Thoracic aorta (tissue), 2 donors: ENCODE measurements at regions not wholly inside any gene's neighbourhood (a gene's known extent, or its start where the extent isn't known, plus 50 kb on each side); places are given as distances from the start of the nearest gene placed in this dataset.

ENCODE experiments used
- ATAC-seq: fragments of 150-250 bp; one replicate; pipeline ENCODE4 v1.8.0; 2017; ENCODE audit warnings: low read depth; ENCODE audit not compliant: insufficient number of reproducible peaks, low FRiP score
- DNase-seq: peaks from one replicate; pipeline ENCODE4 v3.0.0-alpha.2; 2020; ENCODE audit warnings: low spot score
- H3K27ac ChIP-seq, 2 donors: fragments of 200-600 bp; sonication (generic); 1 replicate in 1 of 2; 2 replicates in 1 of 2; pipeline ENCODE4 v1.5.1; 2016; ENCODE audit warnings: mild to moderate bottlenecking in 2 of 2, moderate library complexity in 2 of 2
- H3K27me3 ChIP-seq: fragments of 200-600 bp; sonication (generic); replicated peaks from 2 replicates; pipeline ENCODE4 v1.6.0; 2016; ENCODE audit warnings: mild to moderate bottlenecking; ENCODE audit not compliant: insufficient read depth
- H3K36me3 ChIP-seq: fragments of 200-600 bp; sonication (generic); one replicate; pipeline ENCODE4 v1.5.1; 2016
- H3K4me1 ChIP-seq, 2 donors: fragments of 200-600 bp; sonication (generic); 1 replicate in 1 of 2; 2 replicates in 1 of 2; pipeline versions ENCODE4 v1.5.1 to v1.6.0; 2016; ENCODE audit warnings: low read depth in 2 of 2, mild to moderate bottlenecking in 1 of 2; ENCODE audit not compliant: control insufficient read depth in 1 of 2
- H3K4me3 ChIP-seq: fragments of 200-600 bp; sonication (generic); 2 replicates; pipeline ENCODE4 v1.5.1; 2016; ENCODE audit warnings: mild to moderate bottlenecking
- H3K9me3 ChIP-seq: fragments of 200-600 bp; sonication (generic); 2 replicates; pipeline ENCODE4 v1.5.1; 2016
- TF ChIP-seq, protein P1 (sequence below): fragments of 200-600 bp; sonication (generic); IDR thresholded peaks from one replicate; pipeline ENCODE4 v1.5.1; 2019; ENCODE audit warnings: antibody characterized with exemption

DNA sequence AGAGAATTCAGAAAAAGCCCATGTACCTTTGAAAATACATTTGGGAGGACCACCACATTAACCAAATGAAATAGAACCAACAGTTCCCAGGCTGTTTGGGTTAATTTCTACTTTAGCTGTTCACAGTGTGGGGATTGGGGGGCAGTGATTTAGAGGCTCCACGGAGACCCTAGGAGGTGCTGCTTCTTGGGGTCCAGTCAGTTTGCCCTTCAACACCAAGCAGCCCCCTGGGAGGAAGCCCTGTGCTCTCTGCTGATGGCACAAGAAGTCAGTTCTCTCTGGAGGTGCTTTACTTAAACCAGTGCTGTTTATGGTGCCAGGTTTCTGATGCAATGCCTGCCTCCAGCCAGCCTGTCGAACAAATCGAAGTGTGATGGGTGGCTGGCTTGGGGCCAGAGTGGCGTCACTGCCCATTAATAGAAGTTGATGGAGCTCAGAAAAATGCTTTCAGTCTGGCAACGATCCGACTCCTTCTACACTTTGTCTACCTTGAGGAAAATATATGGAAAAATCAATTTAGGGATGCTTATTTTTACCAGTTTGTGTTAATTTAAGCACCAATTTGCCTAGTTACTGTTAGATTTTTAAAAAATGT is 134.0 kb downstream of the SNX18 start:
- ATAC-seq, result peak; percentile 68
- Histone ChIP-seq H3K27ac (peak overlapping the region; percentile 75 to 87), H3K9me3 (no peaks in the 10 kb centered on the region), H3K4me1 (peaks cover 28 to 71% of the 10 kb centered on the region in 2 donors), H3K27me3 (no peaks in the 10 kb centered on the region), H3K36me3 (no peaks in the 10 kb centered on the region), H3K4me3 (no peak overlapping the region)
- TF ChIP-seq, protein P1, sequence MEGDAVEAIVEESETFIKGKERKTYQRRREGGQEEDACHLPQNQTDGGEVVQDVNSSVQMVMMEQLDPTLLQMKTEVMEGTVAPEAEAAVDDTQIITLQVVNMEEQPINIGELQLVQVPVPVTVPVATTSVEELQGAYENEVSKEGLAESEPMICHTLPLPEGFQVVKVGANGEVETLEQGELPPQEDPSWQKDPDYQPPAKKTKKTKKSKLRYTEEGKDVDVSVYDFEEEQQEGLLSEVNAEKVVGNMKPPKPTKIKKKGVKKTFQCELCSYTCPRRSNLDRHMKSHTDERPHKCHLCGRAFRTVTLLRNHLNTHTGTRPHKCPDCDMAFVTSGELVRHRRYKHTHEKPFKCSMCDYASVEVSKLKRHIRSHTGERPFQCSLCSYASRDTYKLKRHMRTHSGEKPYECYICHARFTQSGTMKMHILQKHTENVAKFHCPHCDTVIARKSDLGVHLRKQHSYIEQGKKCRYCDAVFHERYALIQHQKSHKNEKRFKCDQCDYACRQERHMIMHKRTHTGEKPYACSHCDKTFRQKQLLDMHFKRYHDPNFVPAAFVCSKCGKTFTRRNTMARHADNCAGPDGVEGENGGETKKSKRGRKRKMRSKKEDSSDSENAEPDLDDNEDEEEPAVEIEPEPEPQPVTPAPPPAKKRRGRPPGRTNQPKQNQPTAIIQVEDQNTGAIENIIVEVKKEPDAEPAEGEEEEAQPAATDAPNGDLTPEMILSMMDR, result no peak
- peak; percentile 90 for DNase-seq

DNA sequence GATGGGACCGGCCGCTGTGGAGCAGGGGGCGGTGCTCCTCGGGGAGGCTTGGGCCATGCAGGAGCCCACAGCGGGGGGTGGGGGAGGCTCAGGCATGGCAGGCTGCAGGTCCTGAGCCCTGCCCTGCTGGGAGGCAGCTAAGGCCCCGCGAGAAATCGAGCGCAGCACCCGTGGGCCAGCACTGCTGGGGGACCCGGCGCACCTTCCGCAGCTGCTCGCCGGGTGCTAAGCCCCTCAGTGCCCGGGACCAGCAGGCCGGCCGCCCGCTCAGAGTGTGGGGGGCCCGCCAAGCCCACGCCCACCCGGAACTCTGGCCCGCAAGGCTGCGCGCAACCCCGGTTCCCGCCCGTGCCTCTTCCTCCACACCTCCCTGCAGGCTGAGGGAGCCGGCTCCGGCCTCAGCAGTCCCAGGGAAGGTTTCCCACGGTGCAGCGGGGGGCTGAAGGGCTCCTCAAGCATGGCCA is 131.5 kb downstream of the SNX18 start:
- TF ChIP-seq, protein P1, result no peak

DNA sequence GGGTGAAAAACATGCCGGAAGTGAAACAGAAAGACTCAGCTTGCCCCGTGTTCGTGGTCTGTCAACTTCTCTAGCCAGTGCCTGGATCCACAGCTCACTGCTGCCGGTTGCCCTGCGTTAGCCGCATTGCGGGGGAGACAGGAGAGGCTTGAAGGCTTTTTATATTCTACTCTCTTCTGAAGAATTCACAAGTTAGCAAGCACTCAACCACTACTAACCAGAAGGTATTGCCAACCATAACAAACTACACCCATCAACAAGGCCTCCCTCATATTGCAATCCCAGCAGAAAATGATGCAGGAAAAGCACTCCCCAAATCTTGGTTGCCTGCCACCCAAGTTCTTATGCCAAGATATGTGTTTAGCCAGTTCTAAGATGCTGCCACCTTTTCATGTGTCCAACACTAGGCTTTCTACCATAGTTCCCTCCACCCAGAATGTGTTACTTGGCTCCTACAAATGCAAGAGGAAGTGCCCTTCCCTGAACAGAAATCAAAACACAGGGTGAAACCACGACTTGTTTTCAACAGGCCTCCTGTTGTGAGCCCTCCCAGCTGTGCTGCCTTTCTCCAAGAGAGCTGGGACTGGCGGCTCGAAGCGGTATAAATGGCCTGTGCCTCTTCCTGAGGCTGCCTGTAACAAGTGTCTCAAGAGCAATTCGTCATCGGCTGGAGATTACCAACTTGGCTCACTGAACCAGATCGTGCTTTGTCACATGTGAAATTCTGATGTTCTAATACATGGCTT is 129.0 kb downstream of the SNX18 start:
- no peaks in the 10 kb centered on the region for H3K36me3 ChIP-seq
- ATAC-seq (peak; percentile 67), DNase-seq (peak; percentile 56)
- TF ChIP-seq, protein P1, result peak; percentile 15
- peak overlapping the region; percentile 60 for H3K4me3 ChIP-seq
- peaks cover 40 to 78% of the 10 kb centered on the region in 2 donors for H3K4me1 ChIP-seq
- H3K9me3 ChIP-seq, result no peaks in the 10 kb centered on the region
- H3K27ac ChIP-seq, result peak overlapping the region; percentile 85 to 86
- H3K27me3 ChIP-seq, result no peaks in the 10 kb centered on the region

More for the DNA sequence above, 131.5 kb downstream of the SNX18 start:
- Histone ChIP-seq H3K9me3 (no peaks in the 10 kb centered on the region), H3K4me1 (peaks cover 43 to 77% of the 10 kb centered on the region in 2 donors), H3K27me3 (no peaks in the 10 kb centered on the region), H3K27ac (peak overlapping the region; percentile 46 to 52), H3K36me3 (no peaks in the 10 kb centered on the region), H3K4me3 (no peak overlapping the region)
- DNase-seq (no peak), ATAC-seq (no peak)

DNA sequence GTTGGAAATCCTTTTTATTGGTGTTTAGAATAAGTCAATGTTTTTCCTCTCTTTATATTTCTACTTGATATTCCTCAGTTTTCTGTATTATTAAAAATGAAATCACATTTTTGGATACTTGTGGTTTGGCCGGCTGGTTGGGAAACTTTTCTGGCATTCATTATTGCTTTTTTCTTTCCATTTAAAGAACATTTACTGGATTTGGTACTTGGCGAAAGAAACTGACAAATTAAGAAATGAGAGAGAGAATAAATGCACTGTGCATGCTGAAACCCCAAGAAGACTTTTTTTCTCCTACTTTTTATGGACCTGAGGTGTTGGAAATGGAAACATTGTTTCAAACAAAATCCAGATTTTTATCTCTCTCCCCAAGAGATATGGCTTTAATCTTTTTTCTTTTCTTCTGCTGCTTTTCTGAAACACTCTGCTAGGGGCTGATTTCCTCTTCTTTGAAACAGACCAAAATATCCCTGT is 128.4 kb downstream of the SNX18 start:
- peak overlapping the region; percentile 85 to 86 for H3K27ac ChIP-seq
- no peaks in the 10 kb centered on the region for H3K9me3 ChIP-seq
- H3K4me3 ChIP-seq, result peak overlapping the region; percentile 60
- TF ChIP-seq, protein P1, result no peak
- no peaks in the 10 kb centered on the region for H3K27me3 ChIP-seq
- DNase-seq (no peak), ATAC-seq (no peak)
- H3K36me3 ChIP-seq, result no peaks in the 10 kb centered on the region
- H3K4me1 ChIP-seq, result peaks cover 34 to 78% of the 10 kb centered on the region in 2 donors

DNA sequence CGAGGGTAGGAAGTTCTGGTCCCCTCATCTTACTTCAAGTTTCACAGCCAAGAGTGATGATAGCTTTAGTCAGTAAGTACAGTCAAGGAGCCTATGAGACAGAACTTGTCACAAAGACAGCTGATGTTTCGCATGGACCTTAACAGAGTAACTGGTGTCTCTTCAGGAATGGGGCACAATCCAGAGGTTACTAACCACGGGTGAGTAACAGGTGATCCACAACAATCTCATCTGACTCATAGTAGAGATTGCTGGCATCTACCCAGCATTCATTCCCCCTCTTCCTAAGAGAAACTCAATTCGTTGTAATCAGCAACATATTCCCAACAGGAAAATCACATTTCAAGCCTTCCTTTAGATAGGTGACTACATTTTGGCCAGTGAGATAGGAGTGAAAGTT is 126.7 kb downstream of the SNX18 start:
- peak overlapping the region; percentile 85 to 86 for H3K27ac ChIP-seq

More for the DNA sequence above, 126.7 kb downstream of the SNX18 start:
- Histone ChIP-seq H3K36me3 (no peaks in the 10 kb centered on the region), H3K4me1 (peaks cover 33 to 71% of the 10 kb centered on the region in 2 donors), H3K9me3 (no peaks in the 10 kb centered on the region), H3K4me3 (no peak overlapping the region), H3K27me3 (no peaks in the 10 kb centered on the region)
- ATAC-seq (no peak), DNase-seq (no peak)
- TF ChIP-seq, protein P1, result no peak
